ENCODE measurements at regions not wholly inside any gene's neighbourhood (a gene's known extent, or its start where the extent isn't known, plus 50 kb on each side); places are given as distances from the start of the nearest gene placed in this dataset.

GRCh38 chr5:174362514-174362913 is 317.0 kb downstream of the NSG2 start:
- 0 out of 2 replicates have a peak, but pooled peaks cover 5% of the 10 kb centered on the region for H3K27me3 ChIP-seq (ENCODE audit: control insufficient read depth, insufficient read depth, low read length)
- CTCF ChIA-PET, result no interaction called here
- no peak for DNase-seq (ENCODE audit: low read depth, low spot score)
- TF ChIP-seq CTCF (IDR thresholded peaks at IDR 0.05) (no peak), SIN3A (IDR thresholded peaks at IDR 0.05; ENCODE audit: borderline replicate concordance, insufficient read depth, low read depth, low read length) (no peak), POLR2AphosphoS5 (IDR thresholded peaks at IDR 0.05; ENCODE audit: low read depth, low read length) (no peak), REST (IDR thresholded peaks at IDR 0.05; ENCODE audit: insufficient read depth in 1 of 2, low read depth in 2 of 2, low read length in 1 of 2) (no peak), TCF7L2 (IDR thresholded peaks at IDR 0.05; ENCODE audit: low read depth, low read length) (no peak)
- in situ Hi-C loops (cut with HindIII; ENCODE audit: low pct_unique_long_range_greater_than_20kb, low sequenced_read_pairs) (no loop called here), intact Hi-C loops (cut with micrococcal nuclease; ENCODE audit: unreplicated experiment) (no loop called here)
- ATAC-seq, result no peak
- no TSS peak for BruUV-seq (replicated peaks)
- no peaks in the 10 kb centered on the region for H3K4me1 ChIP-seq (ENCODE audit: control insufficient read depth, insufficient read depth, low read length)
- no peak overlapping the region for H3K27ac ChIP-seq (ENCODE audit: low read length)
- H3K9me3 ChIP-seq (ENCODE audit: control insufficient read depth, insufficient read depth, low read depth, low read length), result no peaks in the 10 kb centered on the region; the same call in 1 of the 2 replicates
- POLR2A ChIA-PET, result no interaction called here
- H3K36me3 ChIP-seq (ENCODE audit: control insufficient read depth, insufficient read depth, low read length), result no peaks in the 10 kb centered on the region
- no peak overlapping the region for H3K4me3 ChIP-seq (ENCODE audit: low read depth in 2 of 2, low read length in 2 of 2)

DNA sequence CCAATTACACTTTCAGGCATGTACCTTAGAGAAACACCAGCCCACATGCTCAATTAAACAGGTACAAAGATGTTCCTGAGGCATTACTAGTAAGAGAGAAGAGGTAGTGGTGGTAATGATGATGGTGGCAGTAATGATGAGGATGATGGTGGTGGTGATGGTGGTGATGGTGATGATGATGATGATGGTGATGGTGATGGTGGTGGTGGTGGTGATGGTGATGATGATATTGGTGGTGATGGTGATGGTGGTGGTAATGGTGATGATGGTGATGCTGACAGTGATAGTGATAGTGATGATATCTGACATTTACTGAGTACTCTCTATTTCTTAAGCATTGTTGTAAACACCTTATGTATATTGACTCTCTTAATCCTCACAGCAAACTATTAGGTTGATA is 318.4 kb downstream of the NSG2 start:
- BruUV-seq (replicated peaks), result no TSS peak
- POLR2A ChIA-PET, result no interaction called here
- H3K4me1 ChIP-seq (ENCODE audit: control insufficient read depth, insufficient read depth, low read length), result no peaks in the 10 kb centered on the region
- no peak for TF ChIP-seq POLR2AphosphoS5 (IDR thresholded peaks at IDR 0.05; ENCODE audit: low read depth, low read length)
- no peak for TF ChIP-seq TCF7L2 (IDR thresholded peaks at IDR 0.05; ENCODE audit: low read depth, low read length)
- no peak for TF ChIP-seq SIN3A (IDR thresholded peaks at IDR 0.05; ENCODE audit: borderline replicate concordance, insufficient read depth, low read depth, low read length)
- no peak for TF ChIP-seq REST (IDR thresholded peaks at IDR 0.05; ENCODE audit: insufficient read depth in 1 of 2, low read depth in 2 of 2, low read length in 1 of 2)
- TF ChIP-seq CTCF (IDR thresholded peaks at IDR 0.05), result no peak
- no peak overlapping the region for H3K27ac ChIP-seq (ENCODE audit: low read length)
- no peaks in the 10 kb centered on the region; the same call in 1 of the 2 replicates for H3K9me3 ChIP-seq (ENCODE audit: control insufficient read depth, insufficient read depth, low read depth, low read length)
- 0 out of 2 replicates have a peak, but pooled peaks cover 5% of the 10 kb centered on the region for H3K27me3 ChIP-seq (ENCODE audit: control insufficient read depth, insufficient read depth, low read length)
- CTCF ChIA-PET, result no interaction called here
- DNase-seq (ENCODE audit: low read depth, low spot score) (no peak), ATAC-seq (no peak)
- H3K36me3 ChIP-seq (ENCODE audit: control insufficient read depth, insufficient read depth, low read length), result no peaks in the 10 kb centered on the region
- intact Hi-C loops (cut with micrococcal nuclease; ENCODE audit: unreplicated experiment), result no loop called here
- in situ Hi-C loops (cut with HindIII; ENCODE audit: low pct_unique_long_range_greater_than_20kb, low sequenced_read_pairs), result no loop called here
- H3K4me3 ChIP-seq (ENCODE audit: low read depth in 2 of 2, low read length in 2 of 2), result no peak overlapping the region

All from Panc1 (cell line).